Erythroblast (primary cell): ENCODE measurements at regions not wholly inside any gene's neighbourhood (a gene's known extent, or its start where the extent isn't known, plus 50 kb on each side); places are given as distances from the start of the nearest gene placed in this dataset.
"Not testable (repeated sequence)": the region's sequence is repeated elsewhere in the genome, so short reads cannot be mapped to it uniquely, and the experiment has no call there.

Experiments
- DNase-seq, 2 experiments: peaks; one replicate each; lab custom pipeline; 2025; lab: John Stamatoyannopoulos, UW
- GATA1 ChIP-seq: IDR thresholded peaks from 2 replicates; pipeline ENCODE4 v1.6.1; 2011; ENCODE audit warnings: low read depth, mild to moderate bottlenecking, control low read depth, low read length, moderate library complexity
- POLR2A ChIP-seq: IDR thresholded peaks from 2 replicates; pipeline ENCODE4 v1.6.1; 2011; ENCODE audit warnings: mild to moderate bottlenecking, low read length

DNA sequence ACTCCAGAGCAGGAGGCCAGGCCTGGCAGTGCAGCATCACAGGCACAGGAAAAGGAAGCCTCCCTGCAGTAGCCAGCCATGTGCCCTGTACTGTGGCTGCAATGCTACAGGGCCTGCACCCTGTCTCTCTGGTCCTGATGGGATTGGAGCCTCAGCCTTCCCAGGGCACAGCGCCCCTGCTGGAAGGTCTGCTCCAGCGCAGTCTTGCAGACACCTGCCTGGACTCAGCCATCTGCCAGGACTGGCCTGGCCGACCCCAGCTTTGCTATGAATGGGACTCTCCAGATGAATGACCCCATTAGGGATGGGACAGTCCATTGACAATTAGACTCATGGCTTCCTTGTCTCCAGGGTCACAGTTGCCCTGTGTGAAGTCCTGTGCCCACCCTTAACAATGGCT is 251.6 kb downstream of the ERMARD start:
- DNase-seq: no peak
- TF ChIP-seq GATA1: no peak
- TF ChIP-seq POLR2A: no peak

GRCh38 chr6:170001782-170002181 is 250.4 kb downstream of the ERMARD start:
- DNase-seq: not testable (repeated sequence)

- DNase-seq: no peak
- TF ChIP-seq GATA1: no peak
- no peak for TF ChIP-seq POLR2A
Measured at GRCh38 chr6:170000071-170000843, 248.8 kb downstream of the ERMARD start.

GRCh38 chr6:169999367-169999766 is 247.9 kb downstream of the ERMARD start:
- DNase-seq: no peak
- TF ChIP-seq POLR2A: no peak
- TF ChIP-seq GATA1: no peak

GRCh38 chr6:169998457-169998856 is 247.0 kb downstream of the ERMARD start:
- DNase-seq: no peak
- no peak for TF ChIP-seq POLR2A
- no peak for TF ChIP-seq GATA1

DNA sequence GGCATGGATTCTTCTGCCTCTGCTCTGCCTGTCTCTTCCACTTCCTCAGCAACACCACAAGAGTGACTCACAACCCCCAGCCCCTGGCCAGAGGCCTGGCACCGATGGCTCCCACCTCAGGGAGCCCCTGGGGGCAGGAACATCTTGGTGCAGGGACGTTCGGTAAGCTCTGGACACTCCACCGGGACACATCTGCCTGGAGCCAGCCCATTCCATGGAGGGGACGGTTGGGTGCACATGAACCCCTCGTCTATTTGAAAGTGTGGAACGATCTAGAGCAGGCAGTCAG is 246.5 kb downstream of the ERMARD start:
- no peak for DNase-seq
- no peak for TF ChIP-seq GATA1

GRCh38 chr6:169997187-169997929 is 245.9 kb downstream of the ERMARD start:
- TF ChIP-seq POLR2A: no peak
- no peak for TF ChIP-seq GATA1

GRCh38 chr6:169996378-169997051 is 245.1 kb downstream of the ERMARD start:
- TF ChIP-seq POLR2A (no peak), GATA1 (no peak)
- DNase-seq: peak in 1 of 2 experiments; percentile 1

More at GRCh38 chr6:169997187-169997929, 245.9 kb downstream of the ERMARD start:
- no peak for DNase-seq

- no peak for DNase-seq
- TF ChIP-seq POLR2A (no peak), GATA1 (no peak)
Measured at GRCh38 chr6:169994739-169995138, 243.3 kb downstream of the ERMARD start.

GRCh38 chr6:169993861-169994481 is 242.5 kb downstream of the ERMARD start:
- DNase-seq: no peak
- TF ChIP-seq GATA1 (no peak), POLR2A (no peak)

DNA sequence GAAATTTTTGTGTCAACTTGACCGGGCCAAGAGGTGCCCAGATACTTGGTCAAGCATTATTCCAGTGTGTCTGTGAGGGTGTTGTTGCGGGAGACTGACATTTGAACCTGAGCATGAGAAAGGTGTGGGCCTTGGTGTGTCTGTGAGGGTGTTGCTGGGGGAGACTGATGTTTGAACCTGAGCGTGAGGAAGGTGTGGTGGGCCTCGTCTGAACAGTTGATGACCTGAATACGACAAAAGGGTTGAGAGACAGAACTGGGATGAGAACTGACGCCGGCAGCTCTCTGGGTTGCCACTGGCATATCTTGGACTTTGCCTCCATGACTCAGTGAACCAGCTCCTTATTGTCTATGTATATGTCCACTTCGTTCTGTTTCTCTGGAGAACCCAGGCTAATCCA is 240.5 kb downstream of the ERMARD start:
- DNase-seq: no peak
- TF ChIP-seq POLR2A (no peak), GATA1 (no peak)

DNA sequence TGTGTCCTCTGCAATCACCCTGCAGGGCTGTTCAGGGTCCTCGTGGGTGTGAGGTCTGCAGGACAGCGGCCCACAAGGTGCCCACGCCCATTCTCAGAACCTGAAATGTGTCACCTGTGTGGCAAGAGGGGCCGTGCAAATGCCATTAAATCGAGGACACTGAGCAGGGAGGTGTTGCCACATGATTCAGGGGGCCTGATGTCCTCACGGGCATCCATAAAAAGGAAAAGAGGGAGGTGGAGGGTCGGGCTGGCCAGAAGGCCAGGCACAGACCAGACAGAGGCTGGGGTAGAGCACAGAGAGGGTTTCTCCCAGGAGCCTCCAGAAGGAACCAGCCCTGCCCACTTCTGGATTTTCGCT is 239.6 kb downstream of the ERMARD start:
- no peak for DNase-seq
- no peak for TF ChIP-seq POLR2A
- no peak for TF ChIP-seq GATA1

GRCh38 chr6:169990095-169991030 is 238.9 kb downstream of the ERMARD start:
- TF ChIP-seq GATA1 (no peak), POLR2A (no peak)
- DNase-seq: no peak
